ENCODE measurements at regions not wholly inside any gene's neighbourhood (a gene's known extent, or its start where the extent isn't known, plus 50 kb on each side); places are given as distances from the start of the nearest gene placed in this dataset.

GRCh38 chr5:178063277-178063676, 50.1 kb upstream of the N4BP3 start:
- ChIA-PET POLR2A (no interaction called here), CTCF (ENCODE audit: unreplicated experiment) (no interaction called here)
- no TSS peak for BruUV-seq (replicated peaks)

GRCh38 chr5:178058321-178059012, 54.9 kb upstream of the N4BP3 start:
- no peaks in the 10 kb centered on the region for H3K36me3 ChIP-seq (ENCODE audit: insufficient read depth, low read length)
- H4K20me1 ChIP-seq (ENCODE audit: insufficient read depth, low read length) = no peaks in the 10 kb centered on the region
- H3K9me3 ChIP-seq (ENCODE audit: low read length) = no peaks in the 10 kb centered on the region
- ChIA-PET POLR2A (no interaction called here), CTCF (ENCODE audit: unreplicated experiment) (no interaction called here)
- H3K4me3 ChIP-seq (ENCODE audit: low read depth, low read length, poor library complexity, severe bottlenecking) = no peak overlapping the region
- no peak overlapping the region for H2AFZ ChIP-seq (ENCODE audit: low read length)
- no peaks in the 10 kb centered on the region for H3K79me2 ChIP-seq (ENCODE audit: insufficient read depth, low read depth, low read length)
- no peak for TF ChIP-seq EZH2phosphoT487 (IDR thresholded peaks at IDR 0.05; ENCODE audit: borderline replicate concordance, low read depth, low read length)
- TF ChIP-seq CTCF (conservative IDR thresholded peaks at IDR 0.05; ENCODE audit: low read length) = no peak
- H3K27ac ChIP-seq (ENCODE audit: low read depth, low read length, poor library complexity, severe bottlenecking) = no peak overlapping the region
- H3K9me2 ChIP-seq (ENCODE audit: insufficient read depth, low read length) = no peaks in the 10 kb centered on the region
- no peak for DNase-seq (ENCODE audit: low spot score)
- H3K4me1 ChIP-seq (ENCODE audit: insufficient read depth, low read length, poor library complexity, severe bottlenecking) = peaks cover 8% of the 10 kb centered on the region
- no TSS peak for BruUV-seq (replicated peaks)
- no peak overlapping the region for H3K4me2 ChIP-seq (ENCODE audit: low read length)
- intact Hi-C loops (cut with micrococcal nuclease; ENCODE audit: unreplicated experiment) = no loop called here

More at GRCh38 chr5:178063277-178063676, 50.1 kb upstream of the N4BP3 start:
- no peak for TF ChIP-seq CTCF (conservative IDR thresholded peaks at IDR 0.05; ENCODE audit: low read length)
- TF ChIP-seq EZH2phosphoT487 (IDR thresholded peaks at IDR 0.05; ENCODE audit: borderline replicate concordance, low read depth, low read length) = no peak
- peaks cover 43% of the 10 kb centered on the region for H3K4me1 ChIP-seq (ENCODE audit: insufficient read depth, low read length, poor library complexity, severe bottlenecking)
- DNase-seq (ENCODE audit: low spot score) = no peak
- no peaks in the 10 kb centered on the region for H3K9me2 ChIP-seq (ENCODE audit: insufficient read depth, low read length)
- H3K4me3 ChIP-seq (ENCODE audit: low read depth, low read length, poor library complexity, severe bottlenecking) = no peak overlapping the region
- no peak overlapping the region for H3K27ac ChIP-seq (ENCODE audit: low read depth, low read length, poor library complexity, severe bottlenecking)
- no peak overlapping the region for H3K4me2 ChIP-seq (ENCODE audit: low read length)
- H4K20me1 ChIP-seq (ENCODE audit: insufficient read depth, low read length) = no peaks in the 10 kb centered on the region
- no peaks in the 10 kb centered on the region for H3K9me3 ChIP-seq (ENCODE audit: low read length)
- H3K79me2 ChIP-seq (ENCODE audit: insufficient read depth, low read depth, low read length) = no peaks in the 10 kb centered on the region
- intact Hi-C loops (cut with micrococcal nuclease; ENCODE audit: unreplicated experiment) = loop anchor here (2.0 to 10.0 kb wide), 2 partner anchors 80 to 468 kb away; partner anchors contain the start of gene TMED9
- H2AFZ ChIP-seq (ENCODE audit: low read length) = no peak overlapping the region
- H3K36me3 ChIP-seq (ENCODE audit: insufficient read depth, low read length) = no peaks in the 10 kb centered on the region

GRCh38 chr5:178057839-178058238, 55.5 kb upstream of the N4BP3 start:
- H4K20me1 ChIP-seq (ENCODE audit: insufficient read depth, low read length) = no peaks in the 10 kb centered on the region
- H3K36me3 ChIP-seq (ENCODE audit: insufficient read depth, low read length) = no peaks in the 10 kb centered on the region
- H3K79me2 ChIP-seq (ENCODE audit: insufficient read depth, low read depth, low read length) = no peaks in the 10 kb centered on the region
- peaks cover 5% of the 10 kb centered on the region for H3K4me1 ChIP-seq (ENCODE audit: insufficient read depth, low read length, poor library complexity, severe bottlenecking)
- H3K9me2 ChIP-seq (ENCODE audit: insufficient read depth, low read length) = no peaks in the 10 kb centered on the region
- POLR2A ChIA-PET = interaction anchor here (0.6 kb wide), 1 partner anchor 59 kb away, joined by 3 read pairs; no protein-coding TSS in a partner anchor
- intact Hi-C loops (cut with micrococcal nuclease; ENCODE audit: unreplicated experiment) = no loop called here
- no peak for DNase-seq (ENCODE audit: low spot score)
- no peaks in the 10 kb centered on the region for H3K9me3 ChIP-seq (ENCODE audit: low read length)
- no peak overlapping the region for H3K27ac ChIP-seq (ENCODE audit: low read depth, low read length, poor library complexity, severe bottlenecking)
- no TSS peak for BruUV-seq (replicated peaks)
- H3K4me3 ChIP-seq (ENCODE audit: low read depth, low read length, poor library complexity, severe bottlenecking) = no peak overlapping the region
- H2AFZ ChIP-seq (ENCODE audit: low read length) = no peak overlapping the region
- no peak for TF ChIP-seq CTCF (conservative IDR thresholded peaks at IDR 0.05; ENCODE audit: low read length)
- TF ChIP-seq EZH2phosphoT487 (IDR thresholded peaks at IDR 0.05; ENCODE audit: borderline replicate concordance, low read depth, low read length) = no peak
- CTCF ChIA-PET (ENCODE audit: unreplicated experiment) = no interaction called here
- no peak overlapping the region for H3K4me2 ChIP-seq (ENCODE audit: low read length)

Measured in OCI-LY7 (cell line).